H1 (cell line): ENCODE measurements at regions not wholly inside any gene's neighbourhood (a gene's known extent, or its start where the extent isn't known, plus 50 kb on each side); places are given as distances from the start of the nearest gene placed in this dataset.

ENCODE experiments used
- CTCF ChIA-PET: fragments of 300-600 bp; sonication (Branson Sonifier 250); formaldehyde crosslinking; loops from one replicate; lab custom pipeline; 2021; ENCODE audit not compliant: partially characterized antibody; lab: Charles Lee
- POLR2A ChIA-PET: fragments of 300-600 bp; sonication (Branson Sonifier 250); formaldehyde crosslinking; loops from one replicate; lab custom pipeline; 2021; ENCODE audit warnings: inconsistent platforms; ENCODE audit not compliant: partially characterized antibody; lab: Charles Lee
- DNase-seq, 2 experiments: peaks; one replicate each; pipeline versions ENCODE4 v3.0.0 to v3.0.0-alpha.2; 2010 to 2022; ENCODE audit warnings: low spot score in 2 of 2, low read depth in 1 of 2, mixed read lengths in 1 of 2
- FAIRE-seq: peaks from 2 replicates; lab custom pipeline; 2011; peaks lifted over from hg19 to GRCh38; lab: Jason Lieb, UNC
- H2AFZ ChIP-seq: 2 replicates; pipeline ENCODE4 v1.8.1; 2012; ENCODE audit warnings: low read length, inconsistent platforms
- H2AK5ac ChIP-seq: 2 replicates; pipeline ENCODE4 v1.6.1; 2013; ENCODE audit warnings: low read depth, low read length
- H2BK120ac ChIP-seq: replicated peaks from 2 replicates; pipeline ENCODE3; 2013; ENCODE audit warnings: low read depth, low read length, inconsistent platforms
- H2BK12ac ChIP-seq: 2 replicates; pipeline ENCODE4 v1.6.1; 2013; ENCODE audit warnings: low read depth, low read length
- H2BK15ac ChIP-seq: 2 replicates; pipeline ENCODE4 v1.6.1; 2013; ENCODE audit warnings: low read length
- H2BK20ac ChIP-seq: 2 replicates; pipeline ENCODE4 v1.6.1; 2013; ENCODE audit warnings: low read length
- H2BK5ac ChIP-seq: 2 replicates; pipeline ENCODE4 v1.6.1; 2013; ENCODE audit warnings: low read depth, low read length
- H3K14ac ChIP-seq: 2 replicates; pipeline ENCODE4 v1.6.1; 2013; ENCODE audit warnings: inconsistent platforms; ENCODE audit not compliant: insufficient read length
- H3K18ac ChIP-seq: 2 replicates; pipeline ENCODE4 v1.6.1; 2013; ENCODE audit warnings: low read length; ENCODE audit errors: extremely low read depth
- H3K23ac ChIP-seq: 2 replicates; pipeline ENCODE4 v1.6.1; 2013; ENCODE audit warnings: inconsistent platforms; ENCODE audit not compliant: insufficient read length
- H3K23me2 ChIP-seq: 2 replicates; pipeline ENCODE4 v1.6.1; 2013; ENCODE audit warnings: low read depth, low read length
- H3K27ac ChIP-seq: 2 replicates; pipeline ENCODE4 v1.6.1; 2011; ENCODE audit warnings: low read depth, low read length, inconsistent platforms
- H3K27me3 ChIP-seq, 4 experiments: replicated peaks in 1 of 4; 1 replicate in 1 of 4; 2 replicates in 3 of 4; pipeline versions ENCODE4 v1.6.1 to v1.8.1; 2011 to 2013; ENCODE audit warnings: low read length in 3 of 4, mild to moderate bottlenecking in 3 of 4, inconsistent platforms in 2 of 4, mixed read lengths in 2 of 4, moderate library complexity in 1 of 4; ENCODE audit not compliant: control insufficient read depth in 3 of 4, insufficient read depth in 3 of 4; ENCODE audit errors: extremely low read depth in 1 of 4
- H3K36me3 ChIP-seq, 4 experiments: 2 replicates each; pipeline versions ENCODE4 v1.6.1 to v1.8.1; 2011 to 2013; ENCODE audit warnings: mild to moderate bottlenecking in 4 of 4, low read length in 3 of 4, moderate library complexity in 2 of 4, control low read depth in 1 of 4, inconsistent platforms in 1 of 4; ENCODE audit not compliant: insufficient read depth in 4 of 4, control insufficient read depth in 2 of 4
- H3K4ac ChIP-seq: replicated peaks from 2 replicates; pipeline ENCODE3; 2013; ENCODE audit warnings: low read length, low read depth, mixed read lengths, inconsistent platforms; ENCODE audit not compliant: insufficient read length
- H3K4me1 ChIP-seq, 4 experiments: replicated peaks in 1 of 4; 1 replicate in 1 of 4; 2 replicates in 3 of 4; pipeline versions ENCODE4 v1.6.1 to v1.8.1; 2011 to 2013; ENCODE audit warnings: low read length in 3 of 4, inconsistent platforms in 2 of 4, mixed read lengths in 1 of 4; ENCODE audit not compliant: insufficient read depth in 4 of 4, control insufficient read depth in 3 of 4
- H3K4me2 ChIP-seq, 2 experiments: 2 replicates each; pipeline versions ENCODE4 v1.6.1 to v1.8.1; 2011 to 2013; ENCODE audit warnings: low read depth in 2 of 2, low read length in 2 of 2, control low read depth in 1 of 2, inconsistent platforms in 1 of 2, mild to moderate bottlenecking in 1 of 2; ENCODE audit not compliant: insufficient read depth in 1 of 2
- H3K4me3 ChIP-seq, 4 experiments: fragments of 200-600, 300-600 bp in 1 of 4; sonication (generic), shearing (Covaris generic), sonication (Bioruptor Twin) in 1 of 4; 2 replicates each; pipeline versions ENCODE4 v1.5.1 to v1.8.1; 2011 to 2016; ENCODE audit warnings: low read length in 4 of 4, low read depth in 3 of 4, control low read depth in 2 of 4, inconsistent platforms in 2 of 4, mild to moderate bottlenecking in 2 of 4, mixed read lengths in 1 of 4, moderate library complexity in 1 of 4; ENCODE audit not compliant: insufficient read depth in 2 of 4; ENCODE audit errors: extremely low read depth in 1 of 4
- H3K56ac ChIP-seq: replicated peaks from 2 replicates; pipeline ENCODE3; 2013; ENCODE audit warnings: low read depth, mild to moderate bottlenecking, mixed read lengths, low read length, inconsistent platforms; ENCODE audit not compliant: insufficient read length
- H3K79me1 ChIP-seq: 2 replicates; pipeline ENCODE4 v1.6.1; 2013; ENCODE audit warnings: low read depth, low read length, control low read depth
- H3K79me2 ChIP-seq, 2 experiments: 2 replicates each; pipeline versions ENCODE4 v1.6.1 to v1.8.1; 2012 to 2013; ENCODE audit warnings: low read length in 2 of 2, mild to moderate bottlenecking in 2 of 2, inconsistent platforms in 1 of 2; ENCODE audit not compliant: insufficient read depth in 2 of 2, control insufficient read depth in 1 of 2
- H3K9ac ChIP-seq, 4 experiments: replicated peaks in 1 of 4; 1 replicate in 1 of 4; 2 replicates in 3 of 4; pipeline versions ENCODE4 v1.6.1 to v1.8.1; 2011 to 2013; ENCODE audit warnings: low read depth in 3 of 4, low read length in 3 of 4, control low read depth in 2 of 4, mild to moderate bottlenecking in 2 of 4, moderate library complexity in 2 of 4, inconsistent platforms in 1 of 4; ENCODE audit errors: extremely low read depth in 1 of 4
- H3K9me3 ChIP-seq, 2 experiments: 2 replicates each; pipeline versions ENCODE4 v1.6.1 to v1.8.1; 2012 to 2013; ENCODE audit warnings: mild to moderate bottlenecking in 2 of 2, moderate library complexity in 2 of 2, control low read depth in 1 of 2, inconsistent platforms in 1 of 2, low read depth in 1 of 2, low read length in 1 of 2, mixed read lengths in 1 of 2; ENCODE audit not compliant: insufficient read depth in 2 of 2
- H4K20me1 ChIP-seq, 2 experiments: replicated peaks in 1 of 2; 2 replicates each; pipeline versions ENCODE3 to v1.8.1; 2011 to 2013; ENCODE audit warnings: inconsistent platforms in 2 of 2, low read length in 2 of 2, mild to moderate bottlenecking in 1 of 2; ENCODE audit not compliant: insufficient read depth in 2 of 2, control insufficient read depth in 1 of 2
- H4K5ac ChIP-seq: 2 replicates; pipeline ENCODE4 v1.6.1; 2013; ENCODE audit warnings: low read length, low read depth, mixed read lengths, inconsistent platforms; ENCODE audit not compliant: insufficient read length
- H4K8ac ChIP-seq: 2 replicates; pipeline ENCODE4 v1.8.0; 2013; ENCODE audit warnings: mild to moderate bottlenecking, moderate library complexity, low read length, inconsistent platforms; ENCODE audit not compliant: insufficient read depth; ENCODE audit errors: extremely low read depth
- H4K91ac ChIP-seq: replicated peaks from 2 replicates; pipeline ENCODE3; 2013; ENCODE audit warnings: low read length, mixed read lengths, inconsistent platforms; ENCODE audit not compliant: insufficient read length
- PHF8 ChIP-seq: fragments of 200-600 bp; sonication (generic); conservative IDR thresholded peaks from 2 replicates; pipeline ENCODE4 v1.7.1; 2012; ENCODE audit warnings: low read depth, mild to moderate bottlenecking, inconsistent platforms, low read length, moderate library complexity
- POLR2AphosphoS5 ChIP-seq: IDR thresholded peaks from 2 replicates; pipeline ENCODE4 v1.6.1; 2011; ENCODE audit warnings: low read depth, low read length
- RNF2 ChIP-seq: fragments of 200-900, 300-1000 bp; sonication (generic); IDR thresholded peaks from 2 replicates; pipeline ENCODE4 v1.7.1; 2016; ENCODE audit warnings: borderline replicate concordance, low read depth, mild to moderate bottlenecking, antibody characterized with exemption, low read length; ENCODE audit not compliant: poor library complexity, severe bottlenecking; ENCODE audit errors: missing control alignments
- WGBS, 2 experiments: shearing (Covaris generic) in 1 of 2; methylation state at CpG; one replicate each; pipeline versions ENCODE4 v1.1.6 to v1.1.7; 2013 to 2015; ENCODE audit warnings: low lambda C conversion rate in 2 of 2, mixed read lengths in 2 of 2, inconsistent platforms in 1 of 2, low coverage in 1 of 2, missing lambda C conversion rate in 1 of 2; ENCODE audit not compliant: insufficient replicate concordance in 2 of 2, insufficient coverage in 1 of 2, insufficient read length in 1 of 2; ENCODE audit errors: extremely low coverage in 1 of 2, missing lambda C conversion rate in 1 of 2; 5-methylcytosine and 5-hydroxymethylcytosine counted together
- TF ChIP-seq, protein P1 (sequence below): IDR thresholded peaks from 2 replicates; pipeline ENCODE4 v1.6.1; 2011; ENCODE audit warnings: low read length, improper control_type of control experiment

DNA sequence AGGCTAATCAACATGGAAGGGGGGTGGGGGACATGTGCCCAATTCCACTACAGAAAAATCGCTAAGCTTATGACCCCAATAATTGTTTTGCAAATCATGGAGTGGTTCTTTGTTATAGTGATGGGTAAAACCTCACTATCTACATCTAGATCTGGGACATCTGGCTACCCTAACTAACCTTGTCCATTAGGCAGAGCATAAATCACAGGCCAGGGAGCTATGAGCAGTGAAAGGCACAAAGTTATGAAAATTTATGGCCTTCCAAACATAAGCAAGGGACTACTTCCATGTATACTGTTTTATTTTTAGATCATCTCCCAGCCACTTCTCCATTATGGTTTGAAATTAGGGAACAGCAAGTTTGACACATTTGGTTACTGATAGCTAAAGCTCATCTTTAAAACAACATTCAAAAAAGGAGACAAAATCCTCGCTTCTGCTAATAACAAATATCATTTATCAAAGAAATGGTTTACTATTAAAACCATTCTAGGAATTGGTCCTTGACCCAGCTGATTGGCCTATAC is 78.3 kb downstream of the RSL24D1 start:
- no peaks in the 10 kb centered on the region for H3K79me2 ChIP-seq
- H3K9ac ChIP-seq = no peak overlapping the region
- no peak overlapping the region for H2BK20ac ChIP-seq
- no peak overlapping the region for H2BK120ac ChIP-seq
- H3K36me3 ChIP-seq = no peaks in the 10 kb centered on the region
- H2BK12ac ChIP-seq = no peak overlapping the region
- peaks cover 8 to 12% of the 10 kb centered on the region in 2 experiments; a peak in 3 of 4 replicates for H3K9me3 ChIP-seq
- no peak overlapping the region for H3K23ac ChIP-seq
- no peak overlapping the region for H3K4me2 ChIP-seq
- H2BK15ac ChIP-seq = no peak overlapping the region
- H3K18ac ChIP-seq = no peak overlapping the region
- no peak overlapping the region for H3K27ac ChIP-seq
- H4K91ac ChIP-seq = no peak overlapping the region
- H4K8ac ChIP-seq = no peak overlapping the region
- H3K27me3 ChIP-seq = no peaks in the 10 kb centered on the region
- H2AFZ ChIP-seq = no peak overlapping the region
- H3K4me1 ChIP-seq = no peaks in the 10 kb centered on the region
- H3K4me3 ChIP-seq = no peak overlapping the region
- WGBS, 2 experiments = 85% methylated on average over 2 of the region's 2 CpGs; no CpG with 5 or more reads in 1 of the 2 experiments
- no peak overlapping the region for H2AK5ac ChIP-seq
- H2BK5ac ChIP-seq = no peak overlapping the region
- H4K5ac ChIP-seq = no peak overlapping the region
- POLR2A ChIA-PET = no interaction called here
- H4K20me1 ChIP-seq = no peaks in the 10 kb centered on the region
- FAIRE-seq (no peak), DNase-seq (no peak)
- H3K79me1 ChIP-seq = no peaks in the 10 kb centered on the region
- no peak overlapping the region for H3K56ac ChIP-seq
- TF ChIP-seq, protein P1, sequence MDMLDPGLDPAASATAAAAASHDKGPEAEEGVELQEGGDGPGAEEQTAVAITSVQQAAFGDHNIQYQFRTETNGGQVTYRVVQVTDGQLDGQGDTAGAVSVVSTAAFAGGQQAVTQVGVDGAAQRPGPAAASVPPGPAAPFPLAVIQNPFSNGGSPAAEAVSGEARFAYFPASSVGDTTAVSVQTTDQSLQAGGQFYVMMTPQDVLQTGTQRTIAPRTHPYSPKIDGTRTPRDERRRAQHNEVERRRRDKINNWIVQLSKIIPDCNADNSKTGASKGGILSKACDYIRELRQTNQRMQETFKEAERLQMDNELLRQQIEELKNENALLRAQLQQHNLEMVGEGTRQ = no peak
- TF ChIP-seq PHF8 (no peak), POLR2AphosphoS5 (no peak), RNF2 (no peak)
- CTCF ChIA-PET = interaction anchor here (0.6 to 2.1 kb wide), 4 partner anchors 9 to 1141 kb away, joined by 3 to 12 read pairs (median 4); no protein-coding TSS in a partner anchor
- H3K4ac ChIP-seq = no peak overlapping the region
- H3K23me2 ChIP-seq = no peaks in the 10 kb centered on the region
- H3K14ac ChIP-seq = no peak overlapping the region
